HepG2 (cell line): ENCODE measurements at regions not wholly inside any gene's neighbourhood (a gene's known extent, or its start where the extent isn't known, plus 50 kb on each side); places are given as distances from the start of the nearest gene placed in this dataset.

Experiments
- ATAC-seq: fragments of 200-7000 bp; cut with Tn5 transposase; 3 replicates; pipeline ENCODE4 v1.9.1; 2020; ENCODE audit warnings: mild to moderate bottlenecking, moderate library complexity
- BruUV-seq: library from RNA; stranded (reverse); fragments of 400-500 nt; replicated peaks from 2 replicates; lab custom pipeline; 2021; lab: Mats Ljungman, UMichigan
- CTCF ChIA-PET: fragments of 300-600 bp; formaldehyde crosslinking; extraction: SDS; loops from one replicate; lab custom pipeline; 2021; ENCODE audit warnings: low total read pairs, inconsistent platforms, low intra/inter-chr PET ratio; lab: Yijun Ruan, JAX
- POLR2A ChIA-PET: fragments of 350-600 bp; sonication (Branson Sonifier 250); formaldehyde crosslinking; loops from one replicate; lab custom pipeline; 2020; ENCODE audit warnings: antibody characterized with exemption, inconsistent platforms; lab: Yijun Ruan, JAX
- DNase-seq: peaks from one replicate; pipeline ENCODE4 v3.0.0-alpha.2; 2015; ENCODE audit warnings: low spot score
- FAIRE-seq: peaks from 3 replicates; lab custom pipeline; 2011; peaks lifted over from hg19 to GRCh38; lab: Jason Lieb, UNC
- H2AFZ ChIP-seq: one replicate; pipeline ENCODE4 v1.6.1; 2011; ENCODE audit warnings: low read length, inconsistent platforms
- H3K27ac ChIP-seq: fragments of 300-600 bp; 3 replicates; pipeline ENCODE4 v1.8.0; 2011; ENCODE audit warnings: mixed run types, mild to moderate bottlenecking, mixed read lengths, low read length, inconsistent platforms; ENCODE audit not compliant: insufficient read depth; ENCODE audit errors: extremely low read length
- H3K27me3 ChIP-seq, 2 experiments: fragments of 200-600 bp in 1 of 2; 2 replicates in 1 of 2; 3 replicates in 1 of 2; pipeline versions ENCODE4 v1.6.0 to v1.8.0; 2011; ENCODE audit warnings: low read length in 2 of 2, mild to moderate bottlenecking in 2 of 2, moderate library complexity in 2 of 2, inconsistent platforms in 1 of 2; ENCODE audit not compliant: insufficient read depth in 2 of 2, control insufficient read depth in 1 of 2
- H3K36me3 ChIP-seq, 2 experiments: fragments of 200-600 bp in 1 of 2; replicated peaks in 1 of 2; 2 replicates in 1 of 2; 3 replicates in 1 of 2; pipeline versions ENCODE4 v1.5.1 to v1.8.0; 2011; ENCODE audit warnings: low read length in 2 of 2, inconsistent platforms in 1 of 2; ENCODE audit not compliant: insufficient read depth in 2 of 2, control insufficient read depth in 1 of 2
- H3K4me1 ChIP-seq: 2 replicates; pipeline ENCODE4 v1.5.1; 2012; ENCODE audit warnings: low read length, inconsistent platforms; ENCODE audit not compliant: insufficient read depth
- H3K4me2 ChIP-seq: 2 replicates; pipeline ENCODE4 v1.6.0; 2011; ENCODE audit warnings: low read depth, low read length, inconsistent platforms
- H3K4me3 ChIP-seq, 3 experiments: fragments of 200-600 bp in 1 of 3; sonication (generic), shearing (Covaris generic) in 1 of 3; replicated peaks in 1 of 3; 2 replicates each; pipeline ENCODE4 v1.5.1; 2011 to 2016; ENCODE audit warnings: low read length in 3 of 3, inconsistent platforms in 2 of 3, low read depth in 2 of 3, mild to moderate bottlenecking in 2 of 3, control low read depth in 1 of 3, mixed read lengths in 1 of 3; ENCODE audit not compliant: insufficient read depth in 1 of 3
- H3K79me2 ChIP-seq: one replicate; pipeline ENCODE4 v1.6.1; 2011; ENCODE audit warnings: low read length, inconsistent platforms; ENCODE audit not compliant: insufficient read depth
- H3K9ac ChIP-seq: 2 replicates; pipeline ENCODE4 v1.6.0; 2011; ENCODE audit warnings: mild to moderate bottlenecking, low read depth, low read length, inconsistent platforms; ENCODE audit not compliant: insufficient read depth
- H3K9me3 ChIP-seq: 2 replicates; pipeline ENCODE4 v1.5.1; 2012; ENCODE audit warnings: mild to moderate bottlenecking, low read length
- H4K20me1 ChIP-seq: 2 replicates; pipeline ENCODE4 v1.6.0; 2011; ENCODE audit warnings: inconsistent platforms, mild to moderate bottlenecking, low read length, moderate library complexity; ENCODE audit not compliant: insufficient read depth
- KAT2B ChIP-seq: fragments of 150-350 bp; IDR thresholded peaks from 2 replicates; pipeline ENCODE4 v1.6.1; 2014; ENCODE audit warnings: low read depth, low read length, borderline replicate concordance
- MED1 ChIP-seq: sonication (generic); formaldehyde crosslinking; IDR thresholded peaks from 2 replicates; pipeline ENCODE4 v1.4.0; 2020; ENCODE audit warnings: missing genetic modification reagents
- NR3C1 ChIP-seq: sonication (generic); formaldehyde crosslinking; IDR thresholded peaks from 2 replicates; pipeline ENCODE4 v1.4.0; 2020; ENCODE audit warnings: missing genetic modification reagents
- PITX1 ChIP-seq: sonication (generic); formaldehyde crosslinking; IDR thresholded peaks from 2 replicates; pipeline ENCODE4 v1.5.1; 2020; ENCODE audit warnings: mild to moderate bottlenecking, missing genetic modification reagents
- ZNF225 ChIP-seq: sonication (generic); formaldehyde crosslinking; IDR thresholded peaks from 2 replicates; pipeline ENCODE4 v1.4.0; 2020; ENCODE audit warnings: mild to moderate bottlenecking, missing genetic modification reagents
- ZNF232 ChIP-seq: sonication (generic); formaldehyde crosslinking; IDR thresholded peaks from 2 replicates; pipeline ENCODE4 v1.4.0; 2020; ENCODE audit warnings: missing genetic modification reagents, borderline replicate concordance
- ZNF333 ChIP-seq: sonication (generic); formaldehyde crosslinking; IDR thresholded peaks from 2 replicates; pipeline ENCODE4 v1.4.0; 2020; ENCODE audit warnings: mild to moderate bottlenecking, missing genetic modification reagents, borderline replicate concordance
- ZNF567 ChIP-seq: sonication (generic); formaldehyde crosslinking; IDR thresholded peaks from 2 replicates; pipeline ENCODE4 v1.8.1; 2023; ENCODE audit warnings: mild to moderate bottlenecking, missing genetic modification reagents, borderline replicate concordance
- ZNF761 ChIP-seq: sonication (generic); formaldehyde crosslinking; conservative IDR thresholded peaks from 2 replicates; pipeline ENCODE4 v1.4.0; 2020; ENCODE audit warnings: mild to moderate bottlenecking, missing genetic modification reagents
- WGBS: methylation state at CpG from one replicate; pipeline ENCODE4 v1.1.6; 2017; ENCODE audit warnings: low lambda C conversion rate; 5-methylcytosine and 5-hydroxymethylcytosine counted together
- in situ Hi-C: cut with HindIII; loops from 2 replicates; pipeline ENCODE4 v1.10.0; 2017; ENCODE audit warnings: low pct_unique_long_range_greater_than_20kb; ENCODE audit not compliant: extremely low pct_ligation_motif_present
- intact Hi-C: fragments of 100-400 bp; cut with micrococcal nuclease; formaldehyde crosslinking; loops from one replicate; pipeline ENCODE4 v1.10.0; 2022; ENCODE audit not compliant: unreplicated experiment
- TF ChIP-seq, protein P1 (sequence below): fragments of 450-650 bp; IDR thresholded peaks from 2 replicates; pipeline ENCODE4 v1.6.1; 2017; ENCODE audit warnings: mild to moderate bottlenecking
- TF ChIP-seq, protein P2 (sequence below): fragments of 450-650 bp; IDR thresholded peaks from 2 replicates; pipeline ENCODE4 v1.6.1; 2017
- TF ChIP-seq, protein P3 (sequence below): sonication (generic); formaldehyde crosslinking; IDR thresholded peaks from 2 replicates; pipeline ENCODE4 v1.4.0; 2020; ENCODE audit warnings: missing genetic modification reagents, borderline replicate concordance
- TF ChIP-seq, protein P4 (sequence below): sonication (generic); formaldehyde crosslinking; IDR thresholded peaks from 2 replicates; pipeline ENCODE4 v1.8.1; 2023; ENCODE audit warnings: missing genetic modification reagents, inconsistent platforms, borderline replicate concordance
- TF ChIP-seq, protein P5 (sequence below): sonication (generic); formaldehyde crosslinking; IDR thresholded peaks from 2 replicates; pipeline ENCODE4 v1.9.0; 2021; ENCODE audit warnings: missing genetic modification reagents, borderline replicate concordance

DNA sequence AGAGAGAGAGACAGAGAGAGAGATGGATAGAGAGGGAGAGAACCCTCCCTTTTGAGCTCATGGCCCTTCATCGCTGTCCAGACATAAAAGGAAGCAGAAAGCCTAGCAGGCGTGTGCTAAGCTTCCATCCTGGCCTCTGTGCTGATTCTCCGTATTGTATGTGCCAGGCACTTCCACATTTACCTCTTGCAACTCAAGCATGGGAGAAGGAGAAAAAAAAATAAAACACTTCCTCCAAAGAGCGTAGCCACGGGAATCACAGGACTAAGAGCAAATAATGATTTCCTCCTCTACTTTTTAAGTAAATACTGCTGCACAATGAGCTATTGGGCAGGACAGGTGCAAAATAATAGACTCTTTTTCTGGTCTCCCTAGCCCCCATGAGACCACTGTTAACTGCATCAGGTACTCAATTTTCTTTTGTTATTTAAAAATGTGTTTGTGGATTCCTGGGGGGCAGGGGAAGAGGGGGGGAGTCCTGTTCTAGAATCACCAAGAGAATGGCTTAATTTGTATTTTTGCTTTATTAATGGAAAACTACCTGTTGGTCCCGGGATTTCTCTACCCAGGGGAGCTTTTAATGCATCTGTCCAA is 154.3 kb downstream of the NXPE2 start:
- H3K4me2 ChIP-seq: no peak overlapping the region
- in situ Hi-C loops (no loop called here), intact Hi-C loops (no loop called here)
- H3K79me2 ChIP-seq: no peaks in the 10 kb centered on the region
- no peaks in the 10 kb centered on the region for H3K4me1 ChIP-seq
- DNase-seq: no peak
- H3K9me3 ChIP-seq: no peaks in the 10 kb centered on the region
- ChIA-PET POLR2A (no interaction called here), CTCF (no interaction called here)
- FAIRE-seq: no peak
- WGBS: 2% methylated on average over 6 of the region's 6 CpGs
- no peak overlapping the region for H2AFZ ChIP-seq
- no peaks in the 10 kb centered on the region for H3K36me3 ChIP-seq
- no peak overlapping the region for H3K4me3 ChIP-seq
- H3K27me3 ChIP-seq: peaks cover 0 to 18% of the 10 kb centered on the region in 2 experiments; a peak in 4 of 5 replicates
- BruUV-seq: no TSS peak
- no peak overlapping the region for H3K9ac ChIP-seq
- no peak overlapping the region for H3K27ac ChIP-seq
- ATAC-seq: no peak
- H4K20me1 ChIP-seq: no peaks in the 10 kb centered on the region
- TF ChIP-seq, protein P1, sequence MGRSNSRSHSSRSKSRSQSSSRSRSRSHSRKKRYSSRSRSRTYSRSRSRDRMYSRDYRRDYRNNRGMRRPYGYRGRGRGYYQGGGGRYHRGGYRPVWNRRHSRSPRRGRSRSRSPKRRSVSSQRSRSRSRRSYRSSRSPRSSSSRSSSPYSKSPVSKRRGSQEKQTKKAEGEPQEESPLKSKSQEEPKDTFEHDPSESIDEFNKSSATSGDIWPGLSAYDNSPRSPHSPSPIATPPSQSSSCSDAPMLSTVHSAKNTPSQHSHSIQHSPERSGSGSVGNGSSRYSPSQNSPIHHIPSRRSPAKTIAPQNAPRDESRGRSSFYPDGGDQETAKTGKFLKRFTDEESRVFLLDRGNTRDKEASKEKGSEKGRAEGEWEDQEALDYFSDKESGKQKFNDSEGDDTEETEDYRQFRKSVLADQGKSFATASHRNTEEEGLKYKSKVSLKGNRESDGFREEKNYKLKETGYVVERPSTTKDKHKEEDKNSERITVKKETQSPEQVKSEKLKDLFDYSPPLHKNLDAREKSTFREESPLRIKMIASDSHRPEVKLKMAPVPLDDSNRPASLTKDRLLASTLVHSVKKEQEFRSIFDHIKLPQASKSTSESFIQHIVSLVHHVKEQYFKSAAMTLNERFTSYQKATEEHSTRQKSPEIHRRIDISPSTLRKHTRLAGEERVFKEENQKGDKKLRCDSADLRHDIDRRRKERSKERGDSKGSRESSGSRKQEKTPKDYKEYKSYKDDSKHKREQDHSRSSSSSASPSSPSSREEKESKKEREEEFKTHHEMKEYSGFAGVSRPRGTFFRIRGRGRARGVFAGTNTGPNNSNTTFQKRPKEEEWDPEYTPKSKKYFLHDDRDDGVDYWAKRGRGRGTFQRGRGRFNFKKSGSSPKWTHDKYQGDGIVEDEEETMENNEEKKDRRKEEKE: no peak
- TF ChIP-seq MED1 (no peak), PITX1 (no peak), ZNF761 (no peak), ZNF567 (CRISPR knock-in tag) (no peak), ZNF225 (CRISPR knock-in tag) (no peak), ZNF333 (no peak), KAT2B (no peak), NR3C1 (CRISPR knock-in tag) (no peak), ZNF232 (no peak)
- TF ChIP-seq, protein P2, sequence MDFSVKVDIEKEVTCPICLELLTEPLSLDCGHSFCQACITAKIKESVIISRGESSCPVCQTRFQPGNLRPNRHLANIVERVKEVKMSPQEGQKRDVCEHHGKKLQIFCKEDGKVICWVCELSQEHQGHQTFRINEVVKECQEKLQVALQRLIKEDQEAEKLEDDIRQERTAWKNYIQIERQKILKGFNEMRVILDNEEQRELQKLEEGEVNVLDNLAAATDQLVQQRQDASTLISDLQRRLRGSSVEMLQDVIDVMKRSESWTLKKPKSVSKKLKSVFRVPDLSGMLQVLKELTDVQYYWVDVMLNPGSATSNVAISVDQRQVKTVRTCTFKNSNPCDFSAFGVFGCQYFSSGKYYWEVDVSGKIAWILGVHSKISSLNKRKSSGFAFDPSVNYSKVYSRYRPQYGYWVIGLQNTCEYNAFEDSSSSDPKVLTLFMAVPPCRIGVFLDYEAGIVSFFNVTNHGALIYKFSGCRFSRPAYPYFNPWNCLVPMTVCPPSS: no peak
- TF ChIP-seq, protein P3, sequence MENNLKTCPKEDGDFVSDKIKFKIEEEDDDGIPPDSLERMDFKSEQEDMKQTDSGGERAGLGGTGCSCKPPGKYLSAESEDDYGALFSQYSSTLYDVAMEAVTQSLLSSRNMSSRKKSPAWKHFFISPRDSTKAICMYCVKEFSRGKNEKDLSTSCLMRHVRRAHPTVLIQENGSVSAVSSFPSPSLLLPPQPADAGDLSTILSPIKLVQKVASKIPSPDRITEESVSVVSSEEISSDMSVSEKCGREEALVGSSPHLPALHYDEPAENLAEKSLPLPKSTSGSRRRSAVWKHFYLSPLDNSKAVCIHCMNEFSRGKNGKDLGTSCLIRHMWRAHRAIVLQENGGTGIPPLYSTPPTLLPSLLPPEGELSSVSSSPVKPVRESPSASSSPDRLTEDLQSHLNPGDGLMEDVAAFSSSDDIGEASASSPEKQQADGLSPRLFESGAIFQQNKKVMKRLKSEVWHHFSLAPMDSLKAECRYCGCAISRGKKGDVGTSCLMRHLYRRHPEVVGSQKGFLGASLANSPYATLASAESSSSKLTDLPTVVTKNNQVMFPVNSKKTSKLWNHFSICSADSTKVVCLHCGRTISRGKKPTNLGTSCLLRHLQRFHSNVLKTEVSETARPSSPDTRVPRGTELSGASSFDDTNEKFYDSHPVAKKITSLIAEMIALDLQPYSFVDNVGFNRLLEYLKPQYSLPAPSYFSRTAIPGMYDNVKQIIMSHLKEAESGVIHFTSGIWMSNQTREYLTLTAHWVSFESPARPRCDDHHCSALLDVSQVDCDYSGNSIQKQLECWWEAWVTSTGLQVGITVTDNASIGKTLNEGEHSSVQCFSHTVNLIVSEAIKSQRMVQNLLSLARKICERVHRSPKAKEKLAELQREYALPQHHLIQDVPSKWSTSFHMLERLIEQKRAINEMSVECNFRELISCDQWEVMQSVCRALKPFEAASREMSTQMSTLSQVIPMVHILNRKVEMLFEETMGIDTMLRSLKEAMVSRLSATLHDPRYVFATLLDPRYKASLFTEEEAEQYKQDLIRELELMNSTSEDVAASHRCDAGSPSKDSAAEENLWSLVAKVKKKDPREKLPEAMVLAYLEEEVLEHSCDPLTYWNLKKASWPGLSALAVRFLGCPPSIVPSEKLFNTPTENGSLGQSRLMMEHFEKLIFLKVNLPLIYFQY (CRISPR knock-in tag): no peak
- TF ChIP-seq, protein P4, sequence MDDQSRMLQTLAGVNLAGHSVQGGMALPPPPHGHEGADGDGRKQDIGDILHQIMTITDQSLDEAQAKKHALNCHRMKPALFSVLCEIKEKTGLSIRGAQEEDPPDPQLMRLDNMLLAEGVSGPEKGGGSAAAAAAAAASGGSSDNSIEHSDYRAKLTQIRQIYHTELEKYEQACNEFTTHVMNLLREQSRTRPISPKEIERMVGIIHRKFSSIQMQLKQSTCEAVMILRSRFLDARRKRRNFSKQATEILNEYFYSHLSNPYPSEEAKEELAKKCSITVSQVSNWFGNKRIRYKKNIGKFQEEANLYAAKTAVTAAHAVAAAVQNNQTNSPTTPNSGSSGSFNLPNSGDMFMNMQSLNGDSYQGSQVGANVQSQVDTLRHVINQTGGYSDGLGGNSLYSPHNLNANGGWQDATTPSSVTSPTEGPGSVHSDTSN (CRISPR knock-in tag): no peak
- TF ChIP-seq, protein P5, sequence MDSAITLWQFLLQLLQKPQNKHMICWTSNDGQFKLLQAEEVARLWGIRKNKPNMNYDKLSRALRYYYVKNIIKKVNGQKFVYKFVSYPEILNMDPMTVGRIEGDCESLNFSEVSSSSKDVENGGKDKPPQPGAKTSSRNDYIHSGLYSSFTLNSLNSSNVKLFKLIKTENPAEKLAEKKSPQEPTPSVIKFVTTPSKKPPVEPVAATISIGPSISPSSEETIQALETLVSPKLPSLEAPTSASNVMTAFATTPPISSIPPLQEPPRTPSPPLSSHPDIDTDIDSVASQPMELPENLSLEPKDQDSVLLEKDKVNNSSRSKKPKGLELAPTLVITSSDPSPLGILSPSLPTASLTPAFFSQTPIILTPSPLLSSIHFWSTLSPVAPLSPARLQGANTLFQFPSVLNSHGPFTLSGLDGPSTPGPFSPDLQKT: no peak
